Activated naive CD4-positive, alpha-beta T cell (primary cell): ENCODE measurements at regions not wholly inside any gene's neighbourhood (a gene's known extent, or its start where the extent isn't known, plus 50 kb on each side); places are given as distances from the start of the nearest gene placed in this dataset.
"Not testable (repeated sequence)": the region's sequence is repeated elsewhere in the genome, so short reads cannot be mapped to it uniquely, and the experiment has no call there.

ENCODE experiments used
- DNase-seq, 4 experiments: peaks; one replicate each; lab custom pipeline; 2025; lab: John Stamatoyannopoulos, UW

DNA sequence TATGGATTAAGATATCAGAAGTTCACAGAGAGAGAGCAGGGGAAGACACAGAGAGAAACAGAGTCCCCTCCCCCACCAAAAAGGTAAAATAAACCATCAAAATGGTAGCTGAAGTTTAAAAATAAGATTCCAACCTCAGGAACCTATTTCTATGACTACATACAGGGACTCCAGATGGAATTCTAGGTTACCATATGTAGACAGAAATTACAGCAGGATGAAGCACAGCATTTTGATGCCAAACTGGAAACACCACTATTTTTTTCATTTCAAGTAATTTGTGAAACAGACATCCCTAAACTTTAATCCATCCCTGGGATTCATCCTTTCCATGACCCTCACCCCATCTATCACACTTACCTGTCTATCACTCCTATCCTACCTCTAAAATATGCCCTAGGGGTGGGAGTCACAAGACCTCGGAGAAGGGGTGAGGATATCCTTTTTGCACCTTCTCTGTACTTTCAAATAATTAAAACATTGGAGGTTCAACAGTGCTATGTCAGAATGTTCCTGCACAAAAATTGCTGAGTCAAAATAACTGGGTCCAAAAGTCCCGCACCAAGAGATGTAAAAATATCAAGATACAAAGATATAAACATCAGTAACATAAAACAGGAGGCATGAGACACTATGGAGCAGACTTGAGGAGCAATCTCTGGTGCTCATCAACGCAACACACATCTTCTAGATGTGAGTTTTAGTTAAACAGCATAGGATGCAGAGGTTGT lies 344.5 kb upstream of the RASGEF1B start:
- no peak for DNase-seq

DNA sequence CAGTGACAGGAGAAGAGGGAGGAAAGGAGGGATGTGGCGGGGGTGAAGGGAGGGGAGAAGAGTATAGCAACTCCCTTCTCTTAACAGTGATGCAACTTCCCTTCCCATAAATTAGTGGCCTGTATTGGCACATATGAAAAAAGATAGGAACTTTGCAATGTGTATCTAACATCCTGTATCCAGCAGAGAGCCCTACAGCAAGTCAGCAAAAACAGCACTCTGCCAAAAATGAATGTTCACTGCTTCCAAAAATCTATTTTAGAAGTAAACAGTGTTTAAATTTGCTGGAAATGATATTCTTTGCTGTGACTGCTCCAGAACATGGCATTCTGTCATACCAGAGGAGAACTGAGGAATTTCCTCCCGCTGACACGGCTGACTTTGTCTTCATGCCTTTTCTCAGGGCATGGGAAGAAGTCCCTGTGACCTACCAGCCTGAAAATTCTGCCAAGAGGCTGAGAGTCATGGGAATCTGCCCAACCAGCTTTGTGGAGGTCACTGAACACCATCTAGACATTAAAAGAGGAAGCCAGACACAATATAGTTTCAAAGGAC lies 343.4 kb upstream of the RASGEF1B start:
- no peak for DNase-seq

DNA sequence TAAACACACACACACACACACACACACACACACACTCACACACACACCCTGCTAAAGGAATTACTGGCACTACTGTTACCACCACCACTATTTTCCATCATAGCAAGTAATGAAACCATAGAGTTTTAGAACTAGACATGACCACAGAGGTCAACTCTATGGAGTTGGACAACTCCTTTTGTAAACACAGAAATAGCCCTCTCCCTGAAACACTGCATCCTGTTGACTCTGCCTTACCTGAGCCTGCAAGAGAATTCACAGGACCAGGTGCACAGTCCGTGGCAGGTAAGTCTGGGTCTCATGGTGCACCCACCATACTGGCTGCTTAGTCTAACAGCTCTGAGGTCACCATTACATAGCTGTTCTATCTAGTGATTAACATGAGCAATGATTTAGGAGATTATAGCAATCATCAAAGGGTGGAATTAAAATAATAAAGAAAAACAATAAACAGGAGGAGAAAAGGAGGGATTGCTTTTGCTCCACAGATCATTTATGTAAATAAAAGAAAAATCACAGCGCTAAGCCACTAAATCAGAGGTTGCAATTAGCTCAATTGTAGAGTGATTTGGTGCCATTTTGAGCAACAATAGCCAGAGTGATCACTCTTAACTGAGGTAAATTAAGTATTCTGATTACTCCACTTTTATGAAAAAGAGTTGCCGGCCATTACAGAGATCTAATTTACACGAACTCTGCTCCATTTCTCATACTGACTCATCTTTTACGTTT lies 340.0 kb upstream of the RASGEF1B start:
- no peak for DNase-seq

DNA sequence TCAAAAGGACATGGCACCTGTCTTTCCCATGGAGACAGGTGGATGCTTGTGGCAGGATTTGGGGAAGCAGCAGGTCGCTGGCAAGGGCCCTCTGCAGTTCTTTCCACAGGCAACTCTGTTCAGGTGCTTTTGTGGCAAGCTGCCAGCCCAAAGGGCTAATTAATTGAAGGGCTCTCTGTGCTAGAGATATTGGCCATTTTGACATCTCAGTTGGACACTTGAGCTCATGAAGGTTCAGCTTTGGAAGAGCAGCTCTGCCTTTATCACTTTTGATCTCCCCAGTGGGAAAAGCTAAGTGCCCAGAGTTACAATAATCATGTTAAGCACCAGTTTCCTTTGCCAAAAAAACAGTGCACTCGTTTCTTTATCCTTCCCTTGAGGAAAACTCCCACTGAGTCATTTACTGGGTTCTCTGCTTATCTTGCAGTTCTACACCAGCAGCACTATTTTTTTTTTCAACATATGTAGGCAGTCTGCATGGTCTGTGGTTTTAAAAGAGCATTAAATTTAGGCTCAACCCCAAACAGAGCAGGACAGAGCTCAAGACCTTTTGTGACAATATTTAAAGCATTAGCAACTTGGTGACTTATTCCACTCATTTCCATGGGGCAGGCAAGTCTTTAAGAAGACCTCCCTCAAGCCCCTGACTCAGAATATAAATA lies 336.4 kb upstream of the RASGEF1B start:
- no peak for DNase-seq

DNA sequence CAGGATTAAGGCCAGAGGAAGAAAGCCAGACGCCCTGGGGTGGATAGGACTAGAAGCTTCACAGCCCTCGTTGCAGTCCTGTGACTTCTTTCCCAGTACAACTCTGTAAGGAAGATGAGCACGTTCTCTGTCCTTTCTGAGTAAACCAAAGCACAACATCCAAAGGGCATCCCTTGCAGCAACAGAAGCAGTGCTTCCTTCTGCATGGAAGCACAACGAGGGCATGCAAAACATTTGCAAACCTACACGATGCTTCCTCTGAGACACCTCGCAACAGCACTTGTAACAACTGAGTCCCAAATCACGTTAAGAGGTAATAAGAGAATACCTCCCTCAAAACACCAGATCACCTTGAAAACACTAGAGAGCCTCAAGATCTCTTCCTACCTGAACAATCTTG lies 335.7 kb upstream of the RASGEF1B start:
- no peak for DNase-seq

DNA sequence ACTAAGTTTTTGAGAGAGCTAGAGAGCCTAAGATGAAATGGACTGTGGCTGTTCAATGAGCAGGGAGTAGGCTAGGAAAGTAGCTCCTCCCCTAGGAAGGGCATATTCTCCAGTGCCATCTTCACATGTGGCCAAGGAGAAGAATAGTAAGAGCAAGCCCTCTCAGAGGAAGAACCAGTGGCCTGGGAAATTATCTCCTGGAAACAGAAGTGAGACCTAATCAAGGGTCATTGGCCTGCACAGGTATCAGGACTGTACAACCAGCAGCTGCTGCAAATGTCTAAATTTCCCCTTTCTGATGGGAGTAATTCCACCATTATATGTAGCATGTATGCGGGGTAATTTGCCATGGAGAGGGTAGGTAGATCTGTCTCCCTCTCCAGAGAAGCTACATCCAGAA lies 334.8 kb upstream of the RASGEF1B start:
- no peak for DNase-seq

DNA sequence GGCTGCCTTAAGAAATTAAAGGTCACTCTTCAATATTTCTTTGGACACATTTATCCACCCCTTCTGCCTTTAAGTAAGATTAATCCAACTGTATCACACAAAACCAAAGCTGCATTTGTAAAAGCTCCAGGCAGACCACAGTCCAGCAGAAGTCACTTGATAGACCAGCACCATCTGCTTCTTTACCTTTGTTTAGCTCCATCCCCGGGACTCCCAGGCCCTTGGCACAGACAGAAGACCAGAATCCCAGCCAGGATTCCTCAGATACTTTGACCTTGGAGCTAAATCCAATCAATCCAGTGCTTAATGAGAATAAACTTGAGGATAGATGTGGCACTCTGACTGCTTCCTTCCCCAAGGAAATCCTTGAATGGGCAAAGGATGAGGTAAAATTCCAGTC lies 333.1 kb upstream of the RASGEF1B start:
- DNase-seq = no peak

DNA sequence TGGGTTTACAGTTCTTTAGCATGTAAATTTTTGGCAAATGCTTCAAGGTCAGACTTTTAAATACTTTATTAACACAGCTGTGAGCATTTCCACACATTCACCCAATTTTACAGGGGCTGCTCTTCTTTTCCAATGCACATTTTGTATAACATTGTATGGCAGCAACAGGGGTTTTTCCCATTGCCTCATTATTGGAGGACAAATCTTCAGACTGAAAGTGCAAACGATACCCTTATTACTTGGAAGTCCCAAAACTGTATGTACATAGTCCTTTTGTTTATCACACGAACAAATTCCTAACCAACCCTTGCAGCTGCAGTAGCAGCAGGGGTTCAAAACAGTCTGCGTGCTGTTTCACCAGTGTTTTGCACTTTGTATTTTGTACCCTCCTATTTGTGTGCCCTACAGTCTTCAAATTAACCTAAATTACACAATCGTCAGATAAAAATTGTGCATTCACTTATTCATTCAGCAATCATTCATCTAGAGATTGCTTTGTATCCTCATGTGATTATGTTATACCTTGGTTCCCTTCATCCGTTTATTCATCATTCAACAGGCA lies 330.7 kb upstream of the RASGEF1B start:
- no peak for DNase-seq

DNA sequence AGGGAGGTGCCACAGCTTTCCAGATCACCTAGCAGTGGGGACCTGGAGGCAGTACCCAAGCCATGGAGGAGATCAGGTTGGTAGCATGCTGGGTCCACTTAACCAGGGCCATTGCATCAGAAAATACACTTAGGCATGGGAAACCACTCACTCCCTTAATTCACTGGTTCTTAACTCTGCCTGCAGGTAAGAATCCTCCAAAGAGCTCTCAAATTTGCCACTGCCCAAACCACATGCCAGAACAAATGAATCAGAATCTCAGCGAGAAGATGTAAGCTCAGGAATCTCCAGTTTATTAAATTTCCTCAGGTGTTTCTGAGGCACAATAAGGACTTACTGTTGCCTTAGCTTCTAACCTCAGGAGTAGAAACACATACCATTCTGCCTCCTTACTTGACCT lies 327.7 kb upstream of the RASGEF1B start:
- DNase-seq = no peak

DNA sequence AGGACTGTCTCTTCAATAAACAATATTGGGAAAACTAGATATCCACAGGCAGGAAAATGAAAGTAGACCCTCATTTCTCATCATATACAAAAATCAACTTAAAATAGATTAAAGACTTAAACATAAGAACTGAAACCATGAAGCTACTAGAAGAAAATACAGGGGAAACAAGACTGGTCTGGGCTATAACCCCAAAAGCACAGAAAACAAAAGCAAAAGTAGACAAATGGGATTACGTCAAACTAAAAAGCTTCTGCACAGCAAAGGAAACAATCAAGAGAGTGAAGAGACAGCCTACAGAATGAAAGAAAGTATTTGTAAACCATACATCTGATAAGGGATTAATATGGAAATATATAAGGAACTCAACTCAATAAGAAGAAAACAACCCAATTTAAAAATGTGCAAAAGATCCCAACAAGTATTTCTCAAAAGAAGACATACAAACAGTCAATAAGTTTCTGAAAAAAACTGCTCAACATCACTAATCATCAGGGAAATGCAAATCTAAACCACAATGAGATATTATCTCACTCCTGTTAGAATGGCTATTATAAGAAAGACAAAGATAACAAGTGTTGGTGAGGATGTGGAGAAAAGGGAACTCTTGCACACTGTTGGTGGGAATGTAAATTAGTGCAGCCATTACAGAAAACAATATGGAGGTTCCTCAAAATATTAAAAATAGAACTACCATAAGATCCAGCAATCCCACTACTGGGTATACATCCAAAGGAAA lies 325.3 kb upstream of the RASGEF1B start:
- DNase-seq = no peak

DNA sequence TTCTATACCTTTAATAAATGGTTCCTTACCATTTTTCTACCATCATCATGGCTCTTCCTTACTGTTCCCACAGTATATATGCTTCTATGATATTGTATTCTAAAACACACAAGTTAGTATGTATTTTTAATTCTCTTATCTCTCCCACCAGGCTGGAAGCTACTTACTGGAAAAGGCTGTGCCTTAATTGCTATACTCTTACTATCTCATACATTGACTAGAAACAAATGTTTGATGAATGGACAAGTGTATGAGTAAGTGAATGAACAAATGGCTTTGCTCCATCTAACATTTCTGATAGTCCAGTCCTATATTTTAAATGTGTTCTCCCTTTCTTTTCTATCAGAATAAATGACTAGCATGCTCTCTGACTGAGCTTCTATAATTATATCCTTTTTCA lies 320.8 kb upstream of the RASGEF1B start:
- DNase-seq = no peak

DNA sequence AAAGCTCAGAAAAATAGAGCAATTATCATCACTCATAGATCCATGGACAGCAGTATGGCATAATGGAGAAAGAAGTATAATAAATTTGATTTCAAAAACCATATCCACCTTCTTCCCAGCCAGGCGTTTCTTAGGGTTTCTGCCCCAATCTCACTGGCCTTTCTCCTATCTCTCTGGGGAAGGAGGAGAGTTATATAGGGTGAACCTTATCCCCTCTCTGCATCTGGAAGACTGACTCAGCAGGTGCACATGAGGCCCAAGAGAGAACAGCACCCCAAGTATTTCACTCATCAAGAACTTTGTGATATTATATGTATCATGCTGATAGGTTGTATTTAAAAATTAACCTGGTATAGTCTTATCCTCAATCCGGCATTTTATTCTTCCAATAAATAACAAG lies 318.8 kb upstream of the RASGEF1B start:
- no peak for DNase-seq

DNA sequence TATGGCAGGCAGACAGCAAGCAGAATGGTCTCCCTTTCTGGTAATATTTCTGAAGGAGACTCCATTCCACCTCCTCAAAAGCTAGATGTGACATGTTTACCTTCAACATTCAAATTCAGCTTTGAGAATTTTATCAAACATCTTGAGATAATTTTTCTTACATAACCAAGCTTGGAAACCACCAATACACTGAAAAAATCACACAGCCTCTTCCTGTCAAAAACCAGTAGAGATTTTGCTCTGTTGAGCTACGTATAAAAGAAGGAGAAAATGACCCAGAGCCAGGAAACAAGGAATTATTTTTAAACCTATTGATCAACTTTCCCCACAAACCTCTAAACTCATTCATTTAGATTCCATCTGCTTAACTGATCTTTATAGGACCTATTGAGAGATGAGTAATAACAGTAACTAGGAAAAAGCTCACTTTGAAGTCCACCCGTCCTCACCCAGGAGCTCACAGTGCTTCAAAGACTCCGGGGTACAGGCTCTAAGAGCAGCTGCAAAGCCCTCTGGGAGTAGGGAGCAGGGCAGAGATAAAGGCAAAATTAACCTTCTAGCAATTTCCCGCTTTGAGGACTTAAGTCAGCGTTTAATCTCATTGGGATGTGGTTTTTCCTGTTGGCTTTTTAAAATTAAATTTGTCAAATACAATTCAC lies 318.2 kb upstream of the RASGEF1B start:
- DNase-seq = no peak

DNA sequence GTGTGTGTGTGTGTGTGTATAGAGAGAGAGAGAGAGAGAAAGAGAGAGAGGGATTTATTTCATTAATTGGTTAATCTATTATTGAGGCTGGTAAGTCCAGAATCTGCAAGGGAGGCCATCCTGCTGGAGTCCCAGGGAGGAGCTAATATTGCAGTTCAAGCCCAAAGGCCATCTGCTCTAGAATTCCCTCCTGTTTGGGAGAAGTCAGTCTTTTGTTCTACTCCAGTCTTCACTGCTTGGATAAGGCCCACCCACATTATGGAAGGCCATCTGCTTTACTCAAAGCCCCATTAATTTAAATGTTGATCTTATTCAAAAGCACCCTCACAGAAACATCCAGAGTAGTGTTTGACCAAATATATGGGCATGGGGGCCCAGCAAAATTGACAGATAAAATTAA lies 317.5 kb upstream of the RASGEF1B start:
- DNase-seq = no peak

DNA sequence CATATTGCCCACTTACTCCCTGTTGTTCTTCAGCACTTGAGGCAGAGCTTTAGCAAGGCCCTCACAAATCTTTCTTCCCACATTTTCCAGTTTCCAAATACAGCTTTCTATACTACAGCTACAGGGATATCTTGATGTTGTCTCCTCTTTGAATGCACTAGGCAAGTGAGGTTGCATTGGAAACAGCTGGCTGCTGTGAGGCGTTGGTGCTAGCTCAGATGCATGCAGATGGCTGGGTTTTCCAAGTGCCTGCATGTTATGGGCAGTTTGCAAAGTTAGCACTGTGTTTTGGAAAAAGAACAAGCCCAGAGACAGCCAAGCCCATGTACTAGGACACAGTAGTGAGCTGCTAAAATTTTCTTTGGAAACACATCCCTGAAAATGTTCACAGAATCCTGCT lies 315.1 kb upstream of the RASGEF1B start:
- no peak for DNase-seq

DNA sequence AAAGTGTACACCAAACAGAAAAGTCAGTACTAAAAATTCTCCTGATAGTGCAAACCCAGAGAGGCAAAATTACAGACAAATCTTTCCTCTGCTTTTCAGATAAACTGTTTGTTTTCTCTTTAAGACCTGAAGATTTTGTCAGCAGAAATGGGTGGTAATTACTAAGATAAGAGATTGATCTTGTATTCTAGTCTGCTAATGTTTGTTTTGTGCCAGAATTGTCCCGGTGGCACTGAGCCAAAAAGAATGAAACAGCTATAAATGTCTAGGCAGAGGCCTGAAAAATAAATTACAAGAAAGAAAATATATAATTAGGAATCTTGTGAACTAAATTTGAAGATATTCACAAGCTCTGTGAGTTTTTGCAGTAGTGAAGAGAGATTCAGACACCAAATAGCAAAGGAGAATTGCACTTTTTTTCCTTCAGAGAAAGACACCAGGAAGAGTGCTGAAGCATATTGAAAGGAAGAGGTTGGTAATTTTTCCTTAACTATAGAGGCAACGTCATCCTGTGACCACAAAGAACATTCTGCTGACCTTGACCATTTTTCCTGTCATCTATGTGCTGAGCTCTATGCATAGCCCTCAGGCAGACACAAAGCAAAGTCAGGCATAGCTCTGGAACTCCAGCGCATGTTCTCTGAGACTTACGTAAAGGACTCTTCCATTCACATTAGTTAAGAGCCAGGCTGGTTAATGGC lies 314.5 kb upstream of the RASGEF1B start:
- DNase-seq = no peak

DNA sequence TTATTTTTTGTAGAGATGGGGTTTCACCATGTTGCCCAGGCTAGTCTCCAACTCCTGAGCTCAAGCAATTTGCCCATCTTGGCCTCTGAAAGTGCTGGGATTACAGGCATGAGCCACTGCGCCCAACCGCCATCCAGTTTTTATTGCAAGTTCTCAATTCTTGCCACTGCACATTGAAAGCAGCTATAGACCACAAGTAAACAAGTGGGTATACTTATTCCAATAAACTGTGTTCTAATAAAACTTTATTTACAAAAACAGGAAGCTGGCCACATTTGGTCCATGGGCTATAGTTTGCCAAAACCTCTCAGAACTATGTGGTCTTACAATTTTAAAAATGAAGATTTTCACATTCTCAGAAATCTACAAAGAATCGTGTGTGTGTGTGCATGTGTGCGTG lies 313.6 kb upstream of the RASGEF1B start:
- DNase-seq = no peak

DNA sequence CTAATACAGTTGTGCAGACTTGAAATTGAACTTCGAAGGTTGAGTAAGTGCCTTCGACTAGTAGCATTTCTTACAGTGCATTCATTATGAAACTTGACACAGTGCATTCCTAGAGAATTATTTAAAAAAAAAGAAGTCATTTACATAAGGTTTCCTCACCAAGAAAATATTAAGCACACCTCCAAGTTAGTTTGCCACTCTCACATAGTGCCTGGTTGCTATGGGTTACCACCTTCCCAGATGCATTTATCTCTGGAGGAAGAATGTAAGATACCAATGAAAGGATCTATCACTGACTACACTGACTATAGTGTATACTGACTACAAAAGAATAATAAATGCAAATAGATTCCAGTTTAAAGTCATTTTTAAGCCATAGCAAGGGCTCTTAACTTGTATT lies 311.9 kb upstream of the RASGEF1B start:
- DNase-seq = no peak

DNA sequence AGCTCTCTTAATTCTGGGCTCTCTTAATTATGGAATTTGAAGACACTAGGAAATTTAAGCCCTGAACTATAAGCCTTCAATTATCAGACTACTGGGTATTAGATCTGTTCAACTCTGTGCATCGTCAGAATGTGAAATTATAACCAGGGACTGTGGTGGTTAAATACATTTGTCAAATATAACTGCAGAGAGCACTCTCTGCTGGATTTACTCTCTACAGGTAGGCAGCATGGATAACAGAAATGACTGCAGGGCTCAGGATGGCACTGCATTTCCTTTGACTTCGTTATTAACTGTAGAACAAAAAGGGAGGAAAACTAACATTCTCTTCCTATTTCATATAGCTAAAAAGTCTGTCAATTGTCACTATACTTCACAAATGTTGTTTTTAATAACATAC lies 310.1 kb upstream of the RASGEF1B start:
- no peak for DNase-seq

DNA sequence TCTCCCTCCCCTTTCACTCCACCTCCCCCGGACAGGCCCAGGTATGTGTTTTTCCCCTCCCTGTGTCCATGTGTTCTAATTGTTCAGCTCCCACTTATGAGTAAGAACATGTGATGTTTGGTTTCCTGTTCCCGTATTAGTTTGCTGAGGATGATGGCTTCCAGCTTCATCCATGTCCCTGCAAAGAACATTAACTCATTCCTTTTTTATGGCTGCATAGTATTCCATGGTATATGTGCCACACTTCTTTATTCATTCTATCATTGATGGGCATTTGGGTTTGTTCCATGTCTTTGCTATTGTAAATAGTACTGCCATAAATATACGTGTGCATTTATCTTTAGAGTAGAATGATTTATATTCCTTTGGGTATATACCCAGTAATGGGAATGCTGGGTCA lies 306.0 kb upstream of the RASGEF1B start:
- DNase-seq = not testable (repeated sequence)

DNA sequence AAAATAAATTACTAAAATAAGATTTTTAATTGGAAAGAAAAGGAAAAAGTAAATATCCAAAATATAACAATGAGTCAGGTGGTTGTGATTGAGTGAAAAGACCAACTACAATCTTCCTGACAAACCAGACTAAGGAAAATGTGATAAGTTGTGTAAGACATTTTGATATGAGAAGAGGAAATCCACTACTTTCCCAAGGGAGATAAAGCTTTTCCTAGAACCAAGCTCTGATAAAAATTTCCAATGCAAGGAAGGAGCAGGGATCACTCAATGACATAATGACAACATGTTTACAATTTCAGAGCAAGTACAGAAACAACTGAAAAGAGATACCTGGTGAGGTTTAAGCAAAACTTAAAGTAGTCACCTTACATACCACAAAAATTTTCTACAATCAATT lies 305.1 kb upstream of the RASGEF1B start:
- DNase-seq = no peak
